ENCODE measurements at regions not wholly inside any gene's neighbourhood (a gene's known extent, or its start where the extent isn't known, plus 50 kb on each side); places are given as distances from the start of the nearest gene placed in this dataset.
"Not testable (repeated sequence)": the region's sequence is repeated elsewhere in the genome, so short reads cannot be mapped to it uniquely, and the experiment has no call there.

DNA sequence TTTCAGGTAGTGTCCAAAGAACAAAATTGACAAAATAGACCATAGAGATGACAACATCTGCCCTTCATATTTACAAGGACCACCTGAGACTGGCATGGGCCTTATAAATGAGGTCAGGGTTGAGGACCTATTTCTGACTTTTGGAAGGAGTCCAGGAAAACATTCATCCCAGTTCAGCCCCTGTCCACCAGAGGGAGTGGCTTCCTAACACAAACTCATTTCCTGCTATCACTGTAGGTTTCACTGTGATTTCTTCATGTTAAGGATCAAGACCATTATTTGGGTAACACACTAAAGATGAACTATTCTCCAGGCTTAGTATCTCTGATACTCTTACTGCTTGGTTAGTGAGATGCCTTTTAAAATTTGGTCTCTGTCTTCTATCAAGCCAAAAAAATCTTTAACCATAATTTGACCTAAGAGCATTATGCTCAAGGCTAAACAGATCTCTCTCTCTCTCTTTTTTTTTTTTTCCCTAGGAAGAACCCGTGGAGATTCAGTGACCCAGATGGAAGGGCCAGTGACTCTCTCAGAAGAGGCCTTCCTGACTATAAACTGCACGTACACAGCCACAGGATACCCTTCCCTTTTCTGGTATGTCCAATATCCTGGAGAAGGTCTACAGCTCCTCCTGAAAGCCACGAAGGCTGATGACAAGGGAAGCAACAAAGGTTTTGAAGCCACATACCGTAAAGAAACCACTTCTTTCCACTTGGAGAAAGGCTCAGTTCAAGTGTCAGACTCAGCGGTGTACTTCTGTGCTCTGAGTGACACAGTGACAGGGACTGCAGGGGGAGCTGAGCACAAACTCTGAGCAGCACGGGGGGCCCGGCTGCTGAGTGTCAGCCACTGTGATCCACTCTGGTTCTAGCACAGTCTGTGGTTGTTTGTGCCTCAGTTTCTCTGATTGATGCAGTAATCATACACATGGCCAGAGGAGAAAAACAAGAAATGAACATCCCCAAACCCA, 267.6 kb upstream of the OR4E1 start:
- DNase-seq = no peak

DNA sequence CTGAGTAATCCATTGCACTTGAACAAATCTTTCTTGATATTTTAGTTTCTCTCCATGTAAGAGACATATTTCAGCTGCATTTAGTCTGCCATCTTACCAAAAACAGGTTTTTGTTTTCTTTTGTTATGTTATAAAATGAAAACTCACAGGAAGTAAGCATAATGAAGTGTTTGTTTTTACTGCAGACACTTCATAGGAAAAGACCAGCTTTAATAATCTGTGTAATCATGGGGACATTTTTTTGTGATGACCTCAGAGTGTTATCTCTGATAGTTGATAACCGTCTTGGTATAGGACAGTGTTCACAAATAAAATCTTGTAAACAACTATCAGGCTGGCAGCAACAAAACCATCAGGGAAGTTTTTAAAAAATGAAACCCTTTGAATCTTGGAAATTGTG, 266.2 kb upstream of the OR4E1 start:
- DNase-seq = no peak

DNA sequence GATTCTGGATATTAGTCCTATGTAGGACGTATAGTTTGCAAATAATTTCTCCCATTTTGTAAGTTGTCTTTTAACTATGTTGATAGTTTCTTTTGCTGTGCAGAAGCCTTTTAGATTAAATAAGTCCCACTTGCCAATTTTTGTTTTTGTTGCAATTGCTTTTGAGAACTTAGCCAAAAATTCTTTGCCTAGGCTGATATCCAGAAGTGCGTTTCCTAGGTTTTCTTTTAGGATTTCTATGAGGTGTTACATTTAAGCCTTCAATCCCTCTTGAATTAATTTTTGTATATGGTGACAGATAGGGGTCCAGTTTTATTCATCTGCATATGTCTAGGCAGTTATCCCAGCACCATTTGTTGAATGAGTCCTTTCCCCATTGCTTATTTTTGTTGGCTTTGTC, 264.4 kb upstream of the OR4E1 start:
- DNase-seq = no peak

DNA sequence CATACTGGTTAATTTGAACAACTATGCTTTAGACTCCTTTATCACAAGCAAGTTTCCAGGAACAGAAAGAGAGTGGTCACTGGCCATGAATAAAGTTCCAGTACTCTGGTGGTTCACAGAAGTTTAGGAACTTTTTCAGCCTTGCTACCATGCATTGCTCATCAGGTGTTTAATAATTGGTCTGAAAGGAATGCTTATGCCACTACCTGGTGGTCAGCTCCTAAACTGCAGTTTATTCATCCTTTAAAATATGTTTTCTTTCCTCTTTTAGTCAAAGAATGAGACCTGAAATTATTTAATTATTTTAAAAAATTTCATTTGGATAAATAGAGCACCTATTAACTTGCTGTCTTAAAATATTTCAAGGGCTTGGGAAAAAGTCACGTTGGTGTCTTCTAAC, 260.1 kb upstream of the OR4E1 start:
- DNase-seq = no peak

DNA sequence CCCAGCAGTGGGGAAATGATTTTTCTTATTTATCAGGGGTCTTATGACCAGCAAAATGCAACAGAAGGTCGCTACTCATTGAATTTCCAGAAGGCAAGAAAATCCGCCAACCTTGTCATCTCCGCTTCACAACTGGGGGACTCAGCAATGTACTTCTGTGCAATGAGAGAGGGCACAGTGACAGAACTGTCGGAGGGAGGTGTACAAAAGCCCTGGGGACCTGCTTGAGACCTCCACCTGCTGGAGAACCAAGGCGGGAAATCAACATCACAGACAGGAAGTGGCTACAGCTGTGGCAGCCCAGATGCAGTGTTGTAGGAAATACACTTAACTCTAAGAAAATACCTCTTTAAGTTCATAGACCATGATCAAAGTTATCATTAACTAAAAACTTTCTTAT, 250.9 kb upstream of the OR4E1 start:
- DNase-seq = no peak

DNA sequence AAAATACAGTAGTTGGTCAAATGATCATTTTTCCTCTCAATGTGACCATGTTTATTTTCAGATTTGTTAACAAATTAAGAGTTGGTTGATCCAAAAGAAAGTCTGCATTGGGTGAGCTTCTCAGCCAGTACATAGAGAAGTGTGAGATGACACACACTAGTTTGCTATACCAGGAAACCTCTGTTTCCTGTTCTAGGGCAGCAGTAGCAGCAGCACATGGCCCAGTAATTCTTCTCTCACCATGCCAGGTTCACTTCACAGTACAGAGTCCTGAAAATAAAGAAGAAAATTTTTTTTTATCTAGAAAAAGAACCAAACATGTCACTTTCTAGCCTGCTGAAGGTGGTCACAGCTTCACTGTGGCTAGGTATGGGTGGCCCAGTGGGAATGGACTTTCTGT, 250.2 kb upstream of the OR4E1 start:
- DNase-seq = no peak

DNA sequence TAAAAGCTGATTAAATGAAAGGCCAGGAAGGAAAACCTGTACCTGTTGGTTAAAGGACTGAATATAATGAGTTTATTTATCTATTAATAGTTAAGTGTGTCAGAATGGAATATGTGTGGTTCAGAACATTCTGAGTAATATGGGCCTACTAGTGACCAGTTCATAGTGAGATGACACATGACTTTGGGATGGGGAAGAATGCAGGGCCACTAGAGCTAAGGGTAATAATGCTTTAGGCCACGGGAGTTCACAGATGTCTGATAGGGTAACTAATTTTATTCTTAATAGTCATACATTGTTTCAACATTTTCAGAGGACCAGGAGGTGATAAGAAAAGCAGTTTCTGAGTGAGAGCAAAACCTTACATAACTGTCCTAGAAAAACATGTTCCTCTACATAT, 247.8 kb upstream of the OR4E1 start:
- DNase-seq = no peak

DNA sequence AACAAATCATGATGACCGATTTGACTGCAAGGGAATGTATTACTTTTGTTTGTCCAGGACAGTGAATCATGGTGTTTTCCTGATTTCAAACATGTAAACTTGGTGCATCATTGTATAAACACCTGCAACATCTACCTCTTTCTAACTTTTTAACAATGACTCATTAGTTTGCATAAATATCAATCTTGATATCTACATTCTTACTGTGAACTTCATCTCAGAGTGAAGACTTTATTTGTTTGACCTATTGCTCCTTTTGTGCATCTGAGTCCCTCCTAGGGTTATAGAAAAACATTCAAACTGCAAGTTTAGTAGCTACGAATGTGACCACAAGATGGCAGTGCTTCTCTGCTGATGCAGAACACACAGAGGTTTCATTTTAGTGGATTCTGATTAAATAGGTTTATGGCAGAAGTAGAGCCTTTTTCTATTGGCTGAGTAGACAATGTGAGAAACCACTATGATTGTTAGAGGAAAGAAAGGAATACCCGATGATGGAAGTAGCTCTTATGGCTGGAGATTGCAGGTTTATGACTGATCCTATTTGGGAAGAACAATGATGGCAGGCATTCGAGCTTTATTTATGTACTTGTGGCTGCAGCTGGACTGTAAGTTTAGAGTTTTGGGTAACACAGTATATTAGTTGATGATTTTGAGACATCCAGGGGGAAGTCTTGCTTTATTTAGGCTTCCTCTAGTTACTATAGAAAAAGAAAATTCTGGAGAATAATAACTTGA, 244.2 kb upstream of the OR4E1 start:
- DNase-seq = no peak

DNA sequence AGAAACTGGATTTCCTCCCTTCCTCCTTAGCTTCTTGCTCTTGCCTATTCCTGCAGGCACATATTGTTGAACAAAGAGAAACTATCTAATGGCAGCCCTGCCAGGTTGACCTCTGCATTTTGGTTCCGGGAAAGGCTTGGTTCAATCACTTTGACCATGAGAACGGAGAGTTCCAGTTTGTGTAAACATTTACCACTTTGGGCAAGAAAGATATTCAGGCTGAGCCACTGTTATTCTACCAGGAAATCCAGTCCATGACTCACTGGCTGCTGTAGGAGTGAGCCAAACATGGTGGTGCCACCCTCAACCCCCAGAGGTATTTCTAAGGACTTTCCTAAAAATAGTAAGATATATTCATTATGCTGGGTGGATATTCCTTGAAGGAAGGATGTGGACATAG, 242.2 kb upstream of the OR4E1 start:
- DNase-seq = no peak

DNA sequence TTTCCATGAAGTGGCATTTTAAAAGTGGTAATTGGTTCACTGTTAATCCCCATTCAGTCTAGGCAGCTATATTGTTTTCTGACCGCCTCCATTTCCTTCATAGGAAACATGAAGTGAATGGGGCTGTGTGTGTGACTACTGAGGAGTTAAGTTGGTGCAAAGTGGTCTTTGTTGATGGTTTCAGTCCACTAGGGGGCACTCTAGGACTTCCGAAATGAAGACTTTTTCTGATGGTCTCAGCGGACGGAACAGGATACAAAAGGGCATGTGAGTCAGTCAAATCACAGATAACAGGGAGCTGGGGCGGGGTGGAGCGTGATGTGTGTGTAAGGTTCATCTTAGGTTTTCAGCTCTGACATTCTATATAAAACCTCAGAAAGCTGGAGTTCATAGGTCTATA, 240.1 kb upstream of the OR4E1 start:
- no peak for DNase-seq

DNA sequence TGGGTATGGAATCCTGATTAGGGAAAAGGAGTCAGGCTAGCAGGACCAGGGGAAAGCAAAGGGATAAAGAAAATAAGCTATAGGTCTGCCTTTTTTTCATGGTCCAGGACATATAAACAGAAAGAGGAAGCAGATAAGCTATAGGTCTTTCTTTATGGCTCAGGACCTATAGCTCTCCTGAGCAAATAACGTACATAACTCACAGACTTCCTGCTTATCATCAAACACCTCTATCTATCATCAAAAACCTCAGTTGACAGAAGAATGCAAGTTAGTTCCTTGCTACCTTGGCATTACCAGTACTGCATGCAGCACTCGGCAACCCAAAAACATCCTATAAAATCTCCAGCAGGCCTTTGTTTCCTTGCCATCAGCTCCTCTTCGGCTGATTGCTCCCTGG, 238.7 kb upstream of the OR4E1 start:
- no peak for DNase-seq

DNA sequence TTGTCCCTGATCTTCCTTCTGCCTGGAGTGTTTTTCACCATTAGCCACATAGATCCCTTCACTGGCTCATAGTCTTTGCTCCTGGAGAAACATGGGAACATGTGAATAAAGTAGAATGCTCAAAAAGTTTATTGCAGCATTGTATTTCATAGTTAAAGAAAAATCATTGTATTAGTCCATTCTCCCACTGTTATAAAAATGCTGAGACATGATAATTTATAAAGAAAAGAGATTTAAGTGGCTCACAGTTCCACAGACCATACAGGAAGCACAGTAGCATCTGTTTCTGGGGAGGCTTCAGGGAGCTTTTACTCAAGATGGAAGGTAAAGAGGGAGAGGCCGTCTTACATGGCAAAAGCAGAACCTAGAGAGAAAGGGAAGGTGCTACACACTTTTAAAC, 238.3 kb upstream of the OR4E1 start:
- no peak for DNase-seq

DNA sequence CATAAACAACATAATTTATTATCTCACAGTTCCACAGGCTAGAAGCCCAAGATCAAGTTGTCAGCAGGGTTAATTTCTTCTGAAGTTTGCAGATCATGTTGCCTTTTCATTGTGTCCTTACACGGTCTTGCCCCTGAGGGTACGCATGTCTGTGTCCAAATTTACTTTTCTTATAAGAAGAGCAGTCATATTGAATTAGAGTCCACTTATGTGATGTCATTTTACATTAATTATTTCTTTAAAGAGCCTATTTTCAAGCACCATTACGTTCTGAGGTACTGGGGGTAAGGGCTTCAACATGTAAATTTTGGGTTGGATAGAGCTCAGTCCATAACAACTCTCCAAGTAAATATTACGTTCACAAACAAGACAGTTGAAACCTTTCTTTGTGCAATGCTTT, 236.6 kb upstream of the OR4E1 start:
- DNase-seq = no peak

DNA sequence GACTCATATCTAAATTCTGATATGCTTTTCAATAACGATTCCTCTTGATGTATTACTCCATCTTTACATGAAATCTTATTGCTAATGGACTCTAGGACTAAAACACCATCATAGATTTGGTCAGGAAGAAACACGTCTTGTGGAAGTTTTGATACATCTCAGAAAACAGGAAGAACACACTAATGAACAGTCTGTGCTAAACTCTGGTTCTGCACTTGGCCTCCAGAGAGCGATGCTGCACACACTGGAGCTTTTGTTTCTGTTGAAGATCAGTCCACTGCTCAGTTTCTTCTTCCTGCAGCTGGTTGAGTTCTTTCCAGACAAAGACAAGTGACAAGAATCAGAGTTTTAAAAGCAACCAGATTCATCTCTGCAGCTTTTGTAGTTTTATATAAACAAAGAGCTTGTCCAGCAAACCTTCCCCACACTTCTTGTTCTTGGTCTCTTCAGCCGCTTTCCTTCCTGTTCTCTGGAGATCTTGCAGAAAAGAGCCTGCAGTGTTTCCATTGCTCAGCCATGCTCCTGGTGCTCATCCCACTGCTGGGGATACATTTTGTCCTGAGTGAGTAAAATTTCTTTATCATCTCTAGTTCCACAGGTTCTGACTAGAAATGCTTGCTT, 229.1 kb upstream of the OR4E1 start:
- DNase-seq = no peak

DNA sequence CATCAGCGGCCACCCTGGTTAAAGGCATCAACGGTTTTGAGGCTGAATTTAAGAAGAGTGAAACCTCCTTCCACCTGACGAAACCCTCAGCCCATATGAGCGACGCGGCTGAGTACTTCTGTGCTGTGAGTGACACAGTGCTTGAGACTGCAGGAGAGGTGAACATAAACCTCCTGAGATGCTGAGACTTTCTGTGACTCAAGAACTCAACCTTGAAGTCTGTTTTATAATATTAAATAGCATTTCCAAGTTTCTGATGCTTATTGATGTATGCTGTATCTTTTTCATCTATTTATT, 221.2 kb upstream of the OR4E1 start:
- DNase-seq = not testable (repeated sequence)

DNA sequence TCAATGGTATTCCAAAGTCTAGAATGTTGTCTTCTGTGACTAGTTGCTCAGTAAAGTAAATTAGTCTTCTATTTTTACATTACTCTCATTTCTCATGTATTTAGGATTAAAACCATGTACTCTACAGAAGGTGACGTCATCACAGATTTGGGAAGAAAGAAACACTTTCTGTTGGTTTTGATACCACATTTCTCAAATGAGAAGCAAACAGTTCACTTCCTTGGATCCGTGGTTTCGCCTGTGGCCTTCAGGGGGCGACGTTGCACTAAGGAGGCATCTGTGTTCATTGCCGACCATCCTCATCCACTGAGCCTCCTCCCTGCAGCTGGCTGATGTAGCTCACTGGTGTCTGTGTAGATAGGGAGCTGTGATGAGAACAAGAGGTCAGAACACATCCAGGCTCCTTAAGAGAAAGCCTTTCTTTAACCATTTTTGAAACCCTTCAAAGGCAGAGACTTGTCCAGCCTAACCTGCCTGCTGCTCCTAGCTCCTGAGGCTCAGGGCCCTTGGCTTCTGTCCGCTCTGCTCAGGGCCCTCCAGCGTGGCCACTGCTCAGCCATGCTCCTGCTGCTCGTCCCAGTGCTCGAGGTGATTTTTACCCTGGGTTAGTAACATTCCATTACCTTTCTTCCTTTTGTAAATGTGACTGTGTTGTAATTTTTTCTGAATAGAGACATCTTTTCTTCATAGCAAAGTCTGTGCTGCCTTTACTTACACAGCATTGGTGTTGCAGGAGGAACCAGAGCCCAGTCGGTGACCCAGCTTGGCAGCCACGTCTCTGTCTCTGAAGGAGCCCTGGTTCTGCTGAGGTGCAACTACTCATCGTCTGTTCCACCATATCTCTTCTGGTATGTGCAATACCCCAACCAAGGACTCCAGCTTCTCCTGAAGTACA, 220.6 kb upstream of the OR4E1 start:
- DNase-seq = no peak

DNA sequence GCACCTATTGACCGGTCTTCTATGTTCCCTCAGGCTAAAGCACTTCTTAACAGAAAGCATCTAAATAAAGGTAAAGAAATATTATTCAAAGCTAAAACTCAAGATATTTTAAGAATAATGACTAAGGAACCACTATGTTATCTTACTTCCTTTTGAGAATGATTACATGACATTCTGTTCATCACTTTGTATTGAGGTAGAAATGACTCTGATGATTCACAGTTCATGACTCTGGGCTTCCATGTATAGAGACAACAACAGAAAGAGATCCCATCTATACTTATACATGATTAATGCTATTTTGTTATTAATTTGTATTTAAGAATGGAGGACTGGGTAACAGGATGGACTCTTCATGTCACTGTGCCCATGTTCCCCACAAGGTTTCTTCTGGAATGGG, 218.3 kb upstream of the OR4E1 start:
- DNase-seq = no peak

DNA sequence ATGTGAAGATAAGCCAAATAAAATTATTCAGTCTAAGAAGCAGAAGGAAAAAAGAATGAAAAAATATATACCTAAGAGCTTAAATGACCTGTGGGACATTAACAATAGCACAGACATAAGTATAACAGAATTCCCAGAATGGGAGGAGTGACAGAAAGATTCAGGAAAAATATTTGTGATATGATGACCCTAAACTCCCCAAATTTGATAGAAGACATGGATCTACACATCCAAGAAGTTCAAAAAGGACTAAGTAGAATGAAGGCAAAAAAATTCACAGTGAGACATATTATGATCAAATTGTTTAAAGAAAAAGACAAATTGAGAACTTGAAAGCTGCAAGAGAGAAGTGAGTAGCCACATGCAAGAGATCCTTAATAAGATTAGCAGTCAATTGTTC, 211.4 kb upstream of the OR4E1 start:
- DNase-seq = no peak

DNA sequence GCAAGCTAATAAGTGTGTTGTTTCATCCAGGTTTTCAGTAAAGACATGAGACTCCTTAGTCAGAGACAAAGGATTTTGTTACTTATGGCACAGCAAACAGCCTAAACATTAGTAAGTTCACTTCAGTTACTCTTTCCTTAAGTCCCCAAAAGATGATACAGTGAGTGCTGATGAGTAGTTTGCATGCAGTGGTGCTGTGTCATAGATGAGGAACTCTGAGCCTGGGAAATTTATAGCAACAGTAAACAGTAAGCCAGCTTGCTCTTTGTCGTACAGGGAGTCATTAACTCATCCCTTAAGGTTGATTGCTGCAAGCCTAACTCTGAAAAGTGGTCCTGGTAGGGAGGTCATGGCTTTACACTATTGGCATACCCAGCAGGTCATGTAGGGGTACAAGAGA, 208.6 kb upstream of the OR4E1 start:
- DNase-seq = no peak

DNA sequence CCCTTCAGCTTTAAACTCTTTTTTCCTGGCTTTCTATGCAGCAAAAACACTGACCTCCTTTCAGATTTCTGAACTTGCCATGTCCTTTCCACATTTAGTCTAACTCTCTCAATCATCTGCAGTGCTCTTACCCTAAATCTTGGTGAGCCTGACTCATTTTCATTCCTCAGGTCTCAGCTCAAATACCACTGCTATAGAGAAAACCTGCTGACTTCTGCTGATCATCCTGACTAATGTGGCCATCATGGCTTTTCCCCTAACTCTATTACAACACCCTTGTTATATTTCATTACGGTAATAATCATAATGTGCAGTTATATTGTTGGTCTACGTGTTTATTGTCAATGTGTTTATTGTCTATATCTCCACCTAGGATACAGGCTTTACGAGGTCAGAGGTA, 207.3 kb upstream of the OR4E1 start:
- DNase-seq = no peak

DNA sequence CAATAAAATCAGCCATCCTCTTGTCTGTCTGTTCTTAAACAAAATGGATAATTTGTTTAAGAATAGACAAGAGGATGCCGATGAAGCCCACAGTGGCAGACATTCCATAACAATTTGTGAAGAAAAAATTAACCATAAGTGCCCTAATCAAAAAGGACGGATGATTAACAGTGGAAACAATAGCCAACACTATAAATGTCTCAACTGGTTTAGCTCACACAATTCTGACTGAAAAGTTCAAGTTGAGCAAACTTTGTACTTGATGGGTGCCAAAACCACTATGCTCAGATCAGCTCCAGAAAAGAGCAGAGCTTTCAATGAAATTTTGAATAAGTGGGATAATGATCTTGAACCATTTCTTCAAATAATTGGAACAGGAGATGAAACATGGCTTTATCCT, 202.2 kb upstream of the OR4E1 start:
- no peak for DNase-seq

DNA sequence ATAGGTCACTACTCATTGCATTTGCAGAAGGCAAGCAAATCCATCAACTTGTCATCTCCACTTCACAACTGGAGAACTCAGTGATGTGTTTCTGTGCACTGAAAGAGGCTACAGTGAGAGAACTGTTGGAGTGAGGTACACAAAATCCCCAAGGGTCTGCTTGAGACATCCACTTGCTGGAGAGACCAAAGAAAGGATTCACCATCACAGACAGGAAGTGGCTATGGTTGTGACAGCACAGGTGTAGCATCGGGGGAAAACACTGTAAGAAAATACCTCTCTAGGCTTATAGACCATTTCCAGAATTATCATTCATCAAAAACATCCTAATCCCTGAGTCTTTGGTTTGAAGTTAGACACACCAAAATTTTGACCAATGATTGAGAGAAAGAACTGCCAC, 201.3 kb upstream of the OR4E1 start:
- no peak for DNase-seq

DNA sequence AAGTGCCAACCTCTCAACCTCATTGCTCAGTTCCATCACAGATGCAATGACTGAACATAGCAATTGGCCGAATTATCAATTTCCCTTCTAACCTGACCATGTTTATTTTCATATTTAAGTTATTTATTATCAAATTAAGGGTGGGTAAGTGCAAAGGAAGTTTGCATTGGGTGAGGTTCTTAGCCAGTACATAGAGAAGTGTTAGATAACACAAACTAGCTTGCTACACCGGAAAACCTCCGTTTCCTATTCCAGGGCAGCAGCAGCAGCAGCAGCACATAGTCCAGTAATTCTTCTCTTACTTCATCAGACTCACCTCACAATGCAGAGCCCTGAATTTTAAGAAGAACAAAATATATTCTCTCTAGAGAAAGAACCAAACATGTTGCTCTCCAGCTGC, 200.5 kb upstream of the OR4E1 start:
- DNase-seq = no peak

Measured in 8988T (cell line).